ENCODE measurements at regions not wholly inside any gene's neighbourhood (a gene's known extent, or its start where the extent isn't known, plus 50 kb on each side); places are given as distances from the start of the nearest gene placed in this dataset.

- DNase-seq (ENCODE audit: low read depth), result no peak
These were observed 156.1 kb downstream of the DLL1 start for GRCh38 chr6:170134471-170135440.

GRCh38 chr6:170134031-170134470, 156.8 kb downstream of the DLL1 start:
- DNase-seq (ENCODE audit: low read depth), result no peak

GRCh38 chr6:170132561-170132991, 158.3 kb downstream of the DLL1 start:
- DNase-seq (ENCODE audit: low read depth), result no peak

- no peak for DNase-seq (ENCODE audit: low read depth)
These were observed 158.8 kb downstream of the DLL1 start for GRCh38 chr6:170132011-170132521.

GRCh38 chr6:170131351-170131750, 159.5 kb downstream of the DLL1 start:
- no peak for DNase-seq (ENCODE audit: low read depth)

- DNase-seq (ENCODE audit: low read depth), result no peak
These were observed 160.1 kb downstream of the DLL1 start for GRCh38 chr6:170130771-170131241.

- DNase-seq (ENCODE audit: low read depth), result no peak
These were observed 160.7 kb downstream of the DLL1 start for GRCh38 chr6:170130201-170130621.

GRCh38 chr6:170129691-170130171, 161.1 kb downstream of the DLL1 start:
- no peak for DNase-seq (ENCODE audit: low read depth)

GRCh38 chr6:170128811-170129681, 161.8 kb downstream of the DLL1 start:
- no peak for DNase-seq (ENCODE audit: low read depth)

GRCh38 chr6:170128346-170128745, 162.5 kb downstream of the DLL1 start:
- DNase-seq (ENCODE audit: low read depth), result no peak

GRCh38 chr6:170127151-170127550, 163.7 kb downstream of the DLL1 start:
- no peak for DNase-seq (ENCODE audit: low read depth)

- DNase-seq (ENCODE audit: low read depth), result no peak
These were observed 165.2 kb downstream of the DLL1 start for GRCh38 chr6:170125456-170126300.

- DNase-seq (ENCODE audit: low read depth), result no peak
These were observed 166.0 kb downstream of the DLL1 start for GRCh38 chr6:170124836-170125235.

GRCh38 chr6:170124150-170124549, 166.7 kb downstream of the DLL1 start:
- DNase-seq (ENCODE audit: low read depth), result no peak

- no peak for DNase-seq (ENCODE audit: low read depth)
These were observed 168.2 kb downstream of the DLL1 start for GRCh38 chr6:170122651-170123050.

GRCh38 chr6:170117111-170117972, 173.5 kb downstream of the DLL1 start:
- no peak for DNase-seq (ENCODE audit: low read depth)

- DNase-seq (ENCODE audit: low read depth), result no peak
These were observed 174.2 kb downstream of the DLL1 start for GRCh38 chr6:170116636-170117035.

- DNase-seq (ENCODE audit: low read depth), result no peak
These were observed 175.7 kb downstream of the DLL1 start for GRCh38 chr6:170114956-170115855.
